GM12891 (cell line): ENCODE measurements at regions not wholly inside any gene's neighbourhood (a gene's known extent, or its start where the extent isn't known, plus 50 kb on each side); places are given as distances from the start of the nearest gene placed in this dataset.

Experiments
- PAX5 ChIP-seq: IDR thresholded peaks from 2 replicates; pipeline ENCODE4 v1.6.1; 2011; ENCODE audit warnings: low read length, moderate library complexity, mild to moderate bottlenecking; ENCODE audit not compliant: insufficient read depth, severe bottlenecking
- POLR2A ChIP-seq: IDR thresholded peaks from 2 replicates; pipeline ENCODE4 v1.6.1; 2011; ENCODE audit warnings: low read depth, low read length, control low read depth
- POLR2AphosphoS5 ChIP-seq: IDR thresholded peaks from 2 replicates; pipeline ENCODE4 v1.6.1; 2011; ENCODE audit warnings: low read depth, low read length, control low read depth
- POU2F2 ChIP-seq: IDR thresholded peaks from 2 replicates; pipeline ENCODE4 v1.6.1; 2011; ENCODE audit warnings: low read depth, mild to moderate bottlenecking, control low read depth, low read length, moderate library complexity
- SPI1 ChIP-seq: IDR thresholded peaks from 2 replicates; pipeline ENCODE4 v1.6.1; 2011; ENCODE audit warnings: low read depth, low read length, control low read depth
- TAF1 ChIP-seq: IDR thresholded peaks from 2 replicates; pipeline ENCODE4 v1.6.1; 2011; ENCODE audit warnings: low read depth, low read length, control low read depth

DNA sequence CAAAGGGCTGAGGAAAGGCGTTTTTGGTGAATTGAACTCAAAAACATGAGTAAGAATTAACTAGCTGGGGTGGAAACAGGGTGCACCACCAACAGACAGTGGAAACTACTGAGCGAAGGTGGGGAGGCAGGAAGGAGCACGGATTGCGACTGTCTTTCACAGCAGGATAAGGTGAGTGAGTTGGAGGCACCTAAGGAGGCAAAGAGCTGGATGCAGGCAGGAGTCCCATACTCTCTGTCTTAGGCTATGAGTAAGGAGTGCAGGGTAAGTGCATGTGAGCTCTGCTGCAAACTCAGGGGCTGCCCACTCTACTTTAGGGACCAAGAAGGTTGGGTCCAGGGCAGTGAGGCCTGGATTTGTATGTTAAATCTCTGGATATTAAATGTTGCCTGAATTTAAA lies 333.1 kb upstream of the ZNF521 start:
- TF ChIP-seq POLR2A (no peak), POLR2AphosphoS5 (no peak), POU2F2 (no peak), TAF1 (no peak), SPI1 (no peak), PAX5 (no peak)
